ENCODE measurements at regions not wholly inside any gene's neighbourhood (a gene's known extent, or its start where the extent isn't known, plus 50 kb on each side); places are given as distances from the start of the nearest gene placed in this dataset.

GRCh38 chr11:129287920-129288319 lies 87.7 kb upstream of the BARX2 start:
- no peak overlapping the region for H2AFZ ChIP-seq (ENCODE audit: low read length)
- no CpG with 5 or more reads among the region's 3 CpGs for WGBS (ENCODE audit: extremely low coverage, insufficient read length, low lambda C conversion rate)
- no peak overlapping the region for H3K18ac ChIP-seq (ENCODE audit: insufficient read length, low read depth, low read length)
- no peaks in the 10 kb centered on the region for H3K79me2 ChIP-seq (ENCODE audit: insufficient read depth, low read length)
- peaks cover 2% of the 10 kb centered on the region; the same call in 1 of the 2 replicates for H3K4me1 ChIP-seq (ENCODE audit: insufficient read depth, low read length)
- no peaks in the 10 kb centered on the region for H3K9me3 ChIP-seq (ENCODE audit: control insufficient read depth, low read depth, low read length)
- H3K9ac ChIP-seq (ENCODE audit: extremely low read depth, insufficient read length, low read length) = no peak overlapping the region
- no peak for DNase-seq
- Mint-ChIP-seq H3K4me3 (no peak overlapping the region), H3K9me3 (no peaks in the 10 kb centered on the region), H3K36me3 (ENCODE audit: insufficient read depth in 1 of 3, low read depth in 3 of 3) (no peaks in the 10 kb centered on the region), H3K4me1 (peaks cover 36 to 51% of the 10 kb centered on the region in 2 experiments), H3K27ac (no peak overlapping the region), H3K27me3 (ENCODE audit: low read depth) (peaks cover 6% of the 10 kb centered on the region)
- no peak overlapping the region for H2BK120ac ChIP-seq (ENCODE audit: low read depth, low read length, poor library complexity, severe bottlenecking)
- no peak overlapping the region for H4K8ac ChIP-seq (replicated peaks; ENCODE audit: insufficient read length, low read depth, low read length)
- no peak overlapping the region for H2BK12ac ChIP-seq (ENCODE audit: insufficient read length, low read depth, low read length)
- no peaks in the 10 kb centered on the region for H3K27me3 ChIP-seq (ENCODE audit: insufficient read depth, low read length)
- no peak overlapping the region for H4K91ac ChIP-seq (ENCODE audit: insufficient read length, low read depth, low read length)
- H3K27ac ChIP-seq (ENCODE audit: insufficient read length, low read depth, low read length) = no peak overlapping the region
- H4K20me1 ChIP-seq (ENCODE audit: control insufficient read depth, insufficient read depth, insufficient read length) = no peaks in the 10 kb centered on the region
- no peak overlapping the region for H2BK5ac ChIP-seq (ENCODE audit: insufficient read length, low read length)
- H3K79me1 ChIP-seq (ENCODE audit: insufficient read depth, low read depth, low read length, poor library complexity, severe bottlenecking) = no peaks in the 10 kb centered on the region
- H2BK20ac ChIP-seq (ENCODE audit: low read depth, low read length, poor library complexity, severe bottlenecking) = no peak overlapping the region
- H4K5ac ChIP-seq (ENCODE audit: insufficient read length, low read depth, low read length) = no peak overlapping the region
- H2BK15ac ChIP-seq (ENCODE audit: low read depth, low read length) = no peak overlapping the region
- H3K4ac ChIP-seq (ENCODE audit: low read depth, low read length) = no peak overlapping the region
- H3T11ph ChIP-seq (ENCODE audit: low read length) = no peak overlapping the region
- H3K23ac ChIP-seq (ENCODE audit: insufficient read length, low read depth, low read length) = no peak overlapping the region
- no peak overlapping the region for H3K4me2 ChIP-seq (ENCODE audit: insufficient read depth, insufficient read length, low read length)
- no peaks in the 10 kb centered on the region for H3K23me2 ChIP-seq (ENCODE audit: insufficient read length, low read depth, low read length, poor library complexity, severe bottlenecking)
- TF ChIP-seq CTCF (conservative IDR thresholded peaks at IDR 0.05) = no peak
- no peak overlapping the region for H3K14ac ChIP-seq (ENCODE audit: insufficient read depth, low read length)
- no peak overlapping the region for H2AK5ac ChIP-seq (ENCODE audit: insufficient read length, low read length)
- H3K56ac ChIP-seq (ENCODE audit: insufficient read length, low read depth, low read length) = no peak overlapping the region

All from H9 (cell line).